ENCODE measurements at regions not wholly inside any gene's neighbourhood (a gene's known extent, or its start where the extent isn't known, plus 50 kb on each side); places are given as distances from the start of the nearest gene placed in this dataset.
"Not testable (repeated sequence)": the region's sequence is repeated elsewhere in the genome, so short reads cannot be mapped to it uniquely, and the experiment has no call there.

GRCh38 chr7:155394413-155394812, 63.5 kb upstream of the EN2 start:
- Histone ChIP-seq H3F3A (ENCODE audit: insufficient read depth) (no peaks in the 10 kb centered on the region), H3K9me2 (replicated peaks; ENCODE audit: insufficient read depth, low read length) (no peaks in the 10 kb centered on the region), H3K4me3 (ENCODE audit: insufficient read depth, low read length, poor library complexity, severe bottlenecking) (no peak overlapping the region), H2AFZ (ENCODE audit: low read depth, low read length, severe bottlenecking) (no peak overlapping the region), H3K4me2 (ENCODE audit: low read depth, low read length, poor library complexity, severe bottlenecking) (no peak overlapping the region), H3K79me2 (ENCODE audit: insufficient read depth, low read length) (no peaks in the 10 kb centered on the region), H3K9ac (ENCODE audit: low read length) (no peak overlapping the region), H3K9me3 (ENCODE audit: insufficient read depth, low read length) (no peaks in the 10 kb centered on the region), H4K20me1 (ENCODE audit: low read depth, low read length) (no peaks in the 10 kb centered on the region), H3K36me3 (ENCODE audit: low read length) (no peaks in the 10 kb centered on the region), H3K27ac (ENCODE audit: low read depth, low read length) (no peak overlapping the region), H3K27me3 (ENCODE audit: low read length) (no peaks in the 10 kb centered on the region)
- TF ChIP-seq EZH2phosphoT487 (conservative IDR thresholded peaks at IDR 0.05; ENCODE audit: low read length) (no peak), CTCF (IDR thresholded peaks at IDR 0.05; ENCODE audit: insufficient read depth, low read length, poor library complexity, severe bottlenecking) (no peak)

- Histone ChIP-seq H3K9ac (ENCODE audit: low read length) (no peak overlapping the region), H2AFZ (ENCODE audit: low read depth, low read length, severe bottlenecking) (no peak overlapping the region), H3K79me2 (ENCODE audit: insufficient read depth, low read length) (no peaks in the 10 kb centered on the region), H3K27ac (ENCODE audit: low read depth, low read length) (no peak overlapping the region), H3K9me2 (replicated peaks; ENCODE audit: insufficient read depth, low read length) (no peaks in the 10 kb centered on the region), H3F3A (ENCODE audit: insufficient read depth) (no peaks in the 10 kb centered on the region), H4K20me1 (ENCODE audit: low read depth, low read length) (no peaks in the 10 kb centered on the region), H3K4me2 (ENCODE audit: low read depth, low read length, poor library complexity, severe bottlenecking) (no peak overlapping the region), H3K36me3 (ENCODE audit: low read length) (no peaks in the 10 kb centered on the region), H3K27me3 (ENCODE audit: low read length) (no peaks in the 10 kb centered on the region), H3K9me3 (ENCODE audit: insufficient read depth, low read length) (no peaks in the 10 kb centered on the region), H3K4me3 (ENCODE audit: insufficient read depth, low read length, poor library complexity, severe bottlenecking) (no peak overlapping the region)
- no peak for TF ChIP-seq CTCF (IDR thresholded peaks at IDR 0.05; ENCODE audit: insufficient read depth, low read length, poor library complexity, severe bottlenecking)
- TF ChIP-seq EZH2phosphoT487 (conservative IDR thresholded peaks at IDR 0.05; ENCODE audit: low read length): no peak
These were observed 62.6 kb upstream of the EN2 start for GRCh38 chr7:155395176-155395797.

- H3K9ac ChIP-seq (ENCODE audit: low read length): no peak overlapping the region
- H3K4me3 ChIP-seq (ENCODE audit: insufficient read depth, low read length, poor library complexity, severe bottlenecking): no peak overlapping the region
- H4K20me1 ChIP-seq (ENCODE audit: low read depth, low read length): no peaks in the 10 kb centered on the region
- no peak overlapping the region for H2AFZ ChIP-seq (ENCODE audit: low read depth, low read length, severe bottlenecking)
- no peaks in the 10 kb centered on the region for H3K36me3 ChIP-seq (ENCODE audit: low read length)
- no peaks in the 10 kb centered on the region for H3K79me2 ChIP-seq (ENCODE audit: insufficient read depth, low read length)
- no peaks in the 10 kb centered on the region for H3K9me2 ChIP-seq (replicated peaks; ENCODE audit: insufficient read depth, low read length)
- no peak overlapping the region for H3K4me2 ChIP-seq (ENCODE audit: low read depth, low read length, poor library complexity, severe bottlenecking)
- no peak overlapping the region for H3K27ac ChIP-seq (ENCODE audit: low read depth, low read length)
- no peaks in the 10 kb centered on the region for H3K9me3 ChIP-seq (ENCODE audit: insufficient read depth, low read length)
- no peak for TF ChIP-seq EZH2phosphoT487 (conservative IDR thresholded peaks at IDR 0.05; ENCODE audit: low read length)
- TF ChIP-seq CTCF (IDR thresholded peaks at IDR 0.05; ENCODE audit: insufficient read depth, low read length, poor library complexity, severe bottlenecking): no peak
- no peaks in the 10 kb centered on the region for H3K27me3 ChIP-seq (ENCODE audit: low read length)
- no peaks in the 10 kb centered on the region for H3F3A ChIP-seq (ENCODE audit: insufficient read depth)
These were observed 61.3 kb upstream of the EN2 start for GRCh38 chr7:155396661-155397060.

- not testable (repeated sequence) for H3K4me2 ChIP-seq (ENCODE audit: low read depth, low read length, poor library complexity, severe bottlenecking); H3K9me3 ChIP-seq (ENCODE audit: insufficient read depth, low read length); H3K36me3 ChIP-seq (ENCODE audit: low read length); H2AFZ ChIP-seq (ENCODE audit: low read depth, low read length, severe bottlenecking); H3K9ac ChIP-seq (ENCODE audit: low read length); H3K79me2 ChIP-seq (ENCODE audit: insufficient read depth, low read length); H3K4me3 ChIP-seq (ENCODE audit: insufficient read depth, low read length, poor library complexity, severe bottlenecking); H3K27ac ChIP-seq (ENCODE audit: low read depth, low read length); H3F3A ChIP-seq (ENCODE audit: insufficient read depth); H4K20me1 ChIP-seq (ENCODE audit: low read depth, low read length); H3K27me3 ChIP-seq (ENCODE audit: low read length); H3K9me2 ChIP-seq (replicated peaks; ENCODE audit: insufficient read depth, low read length)
These were observed 59.9 kb upstream of the EN2 start for GRCh38 chr7:155397758-155398714.

Measured in SU-DHL-6 (cell line).